Ureter (tissue), 1 donor: ENCODE measurements at regions not wholly inside any gene's neighbourhood (a gene's known extent, or its start where the extent isn't known, plus 50 kb on each side); places are given as distances from the start of the nearest gene placed in this dataset.
"Not testable (repeated sequence)": the region's sequence is repeated elsewhere in the genome, so short reads cannot be mapped to it uniquely, and the experiment has no call there.

Experiments
- DNase-seq: peaks from one replicate; pipeline ENCODE4 v3.0.0-alpha.2; 2020; ENCODE audit warnings: low spot score
- donor health status: DM: yes; HTN: yes; CAD: no.

GRCh38 chr9:75459311-75459710 is 371.0 kb downstream of the OSTF1 start:
- not testable (repeated sequence) for DNase-seq

GRCh38 chr9:75461183-75461582 is 372.9 kb downstream of the OSTF1 start:
- DNase-seq: no peak

- DNase-seq: no peak
Observed at GRCh38 chr9:75462866-75463265, 374.6 kb downstream of the OSTF1 start.

- DNase-seq: no peak
Observed at GRCh38 chr9:75463871-75464270, 375.6 kb downstream of the OSTF1 start.

GRCh38 chr9:75464726-75465125 is 376.4 kb downstream of the OSTF1 start:
- DNase-seq: no peak

- DNase-seq: no peak
Observed at GRCh38 chr9:75467142-75467541, 378.8 kb downstream of the OSTF1 start.

GRCh38 chr9:75471549-75472114 is 383.3 kb downstream of the OSTF1 start:
- no peak for DNase-seq

- no peak for DNase-seq
Observed at GRCh38 chr9:75482566-75482965, 394.3 kb downstream of the OSTF1 start.

- no peak for DNase-seq
Observed at GRCh38 chr9:75483636-75484035, 395.3 kb downstream of the OSTF1 start.

GRCh38 chr9:75487856-75488718 is 399.8 kb downstream of the OSTF1 start:
- DNase-seq: no peak

- no peak for DNase-seq
Observed at GRCh38 chr9:75488719-75489110, 400.4 kb downstream of the OSTF1 start.

- no peak for DNase-seq
Observed at GRCh38 chr9:75490326-75490725, 400.1 kb upstream of the PCSK5 start.

- no peak for DNase-seq
Observed at GRCh38 chr9:75491533-75491932, 398.9 kb upstream of the PCSK5 start.

GRCh38 chr9:75499812-75500211 is 390.7 kb upstream of the PCSK5 start:
- DNase-seq: no peak

GRCh38 chr9:75500479-75500878 is 390.0 kb upstream of the PCSK5 start:
- no peak for DNase-seq

GRCh38 chr9:75500940-75501339 is 389.5 kb upstream of the PCSK5 start:
- DNase-seq: not testable (repeated sequence)

- DNase-seq: no peak
Observed at GRCh38 chr9:75504721-75505120, 385.8 kb upstream of the PCSK5 start.

GRCh38 chr9:75505654-75506053 is 384.8 kb upstream of the PCSK5 start:
- no peak for DNase-seq

- DNase-seq: no peak
Observed at GRCh38 chr9:75529463-75529862, 361.0 kb upstream of the PCSK5 start.

GRCh38 chr9:75531588-75531987 is 358.9 kb upstream of the PCSK5 start:
- DNase-seq: no peak

GRCh38 chr9:75532233-75533050 is 358.0 kb upstream of the PCSK5 start:
- DNase-seq: no peak

- no peak for DNase-seq
Observed at GRCh38 chr9:75539523-75539922, 350.9 kb upstream of the PCSK5 start.

GRCh38 chr9:75540185-75540584 is 350.3 kb upstream of the PCSK5 start:
- DNase-seq: no peak
